KMS-11 (cell line): ENCODE measurements at regions not wholly inside any gene's neighbourhood (a gene's known extent, or its start where the extent isn't known, plus 50 kb on each side); places are given as distances from the start of the nearest gene placed in this dataset.

Experiments used
- H2AFZ ChIP-seq: fragments of 200-600 bp; sonication (generic); 2 replicates; pipeline ENCODE4 v1.6.1; 2016; ENCODE audit warnings: antibody characterized with exemption, mixed run types, low read depth
- H3K27ac ChIP-seq: fragments of 200-600 bp; sonication (generic); 2 replicates; pipeline ENCODE4 v1.6.1; 2016; ENCODE audit warnings: mild to moderate bottlenecking, mixed run types
- H3K27me3 ChIP-seq: fragments of 200-600 bp; sonication (generic); 2 replicates; pipeline ENCODE4 v1.6.1; 2017; ENCODE audit warnings: mild to moderate bottlenecking, low read depth, mixed run types, moderate library complexity; ENCODE audit not compliant: insufficient read depth
- H3K36me3 ChIP-seq: fragments of 200-600 bp; sonication (generic); 2 replicates; pipeline ENCODE4 v1.6.1; 2017; ENCODE audit warnings: mild to moderate bottlenecking, mixed run types; ENCODE audit not compliant: insufficient read depth
- H3K4me1 ChIP-seq: fragments of 200-600 bp; sonication (generic); 2 replicates; pipeline ENCODE4 v1.6.1; 2016; ENCODE audit warnings: mild to moderate bottlenecking, low read depth, mixed run types; ENCODE audit not compliant: poor library complexity, severe bottlenecking
- H3K4me2 ChIP-seq: fragments of 200-600 bp; sonication (generic); 2 replicates; pipeline ENCODE4 v1.7.0; 2016; ENCODE audit warnings: mild to moderate bottlenecking, mixed run types
- H3K4me3 ChIP-seq: fragments of 200-600 bp; sonication (generic); IDR thresholded peaks from 2 replicates; pipeline ENCODE4 v1.6.1; 2017; ENCODE audit warnings: low read depth, low read length, mixed read lengths; ENCODE audit not compliant: insufficient read depth
- H3K79me2 ChIP-seq: fragments of 200-600 bp; sonication (generic); 2 replicates; pipeline ENCODE4 v1.6.1; 2016; ENCODE audit warnings: low read depth, mixed run types; ENCODE audit not compliant: insufficient read depth
- H3K9ac ChIP-seq: fragments of 200-600 bp; sonication (generic); 2 replicates; pipeline ENCODE4 v1.6.1; 2016; ENCODE audit warnings: mild to moderate bottlenecking, mixed run types
- H4K20me1 ChIP-seq: fragments of 200-600 bp; sonication (generic); 2 replicates; pipeline ENCODE4 v1.6.1; 2016; ENCODE audit warnings: mild to moderate bottlenecking, mixed run types; ENCODE audit not compliant: insufficient read depth
- CTCF ChIP-seq: fragments of 200-600 bp; sonication (generic); conservative IDR thresholded peaks from 2 replicates; pipeline ENCODE4 v1.6.1; 2017; ENCODE audit warnings: low read depth, mild to moderate bottlenecking, antibody characterized with exemption, low read length, moderate library complexity, mixed read lengths

- TF ChIP-seq CTCF: no peak
- peak overlapping the region; percentile 83 for H3K27ac ChIP-seq
- H3K4me1 ChIP-seq: peaks cover 19% of the 10 kb centered on the region
- H4K20me1 ChIP-seq: no peaks in the 10 kb centered on the region
- no peak overlapping the region for H3K4me3 ChIP-seq
- H3K4me2 ChIP-seq: peak overlapping the region; percentile 78
- H3K27me3 ChIP-seq: no peaks in the 10 kb centered on the region
- peak overlapping the region; percentile 83 for H2AFZ ChIP-seq
- peak overlapping the region; percentile 73 for H3K9ac ChIP-seq
- H3K79me2 ChIP-seq: no peaks in the 10 kb centered on the region
- H3K36me3 ChIP-seq: no peaks in the 10 kb centered on the region
Observed at GRCh38 chr10:8331896-8332729, 277.6 kb downstream of the GATA3 start.

- Histone ChIP-seq H2AFZ (peak overlapping the region; percentile 83), H3K4me2 (peak overlapping the region; percentile 78), H3K9ac (peak overlapping the region; percentile 73), H3K27me3 (no peaks in the 10 kb centered on the region), H3K79me2 (no peaks in the 10 kb centered on the region), H4K20me1 (no peaks in the 10 kb centered on the region), H3K4me1 (peaks cover 19% of the 10 kb centered on the region), H3K36me3 (no peaks in the 10 kb centered on the region), H3K27ac (peak overlapping the region; percentile 83), H3K4me3 (no peak overlapping the region)
- TF ChIP-seq CTCF: no peak
Observed at GRCh38 chr10:8332730-8333111, 278.2 kb downstream of the GATA3 start.

GRCh38 chr10:8334631-8335030, 280.1 kb downstream of the GATA3 start:
- Histone ChIP-seq H3K79me2 (no peaks in the 10 kb centered on the region), H4K20me1 (no peaks in the 10 kb centered on the region)

GRCh38 chr10:8336629-8337331, 282.3 kb downstream of the GATA3 start:
- Histone ChIP-seq H2AFZ (no peak overlapping the region), H4K20me1 (no peaks in the 10 kb centered on the region), H3K36me3 (no peaks in the 10 kb centered on the region), H3K9ac (no peak overlapping the region), H3K27me3 (no peaks in the 10 kb centered on the region), H3K79me2 (no peaks in the 10 kb centered on the region), H3K4me3 (no peak overlapping the region), H3K27ac (no peak overlapping the region), H3K4me2 (no peak overlapping the region), H3K4me1 (peaks cover 13% of the 10 kb centered on the region)
- TF ChIP-seq CTCF: no peak

More at GRCh38 chr10:8334631-8335030, 280.1 kb downstream of the GATA3 start:
- Histone ChIP-seq H3K4me2 (no peak overlapping the region), H3K36me3 (no peaks in the 10 kb centered on the region), H3K27me3 (no peaks in the 10 kb centered on the region), H3K9ac (no peak overlapping the region), H2AFZ (no peak overlapping the region), H3K27ac (no peak overlapping the region), H3K4me1 (peaks cover 19% of the 10 kb centered on the region), H3K4me3 (no peak overlapping the region)
- TF ChIP-seq CTCF: no peak
